ENCODE measurements at regions not wholly inside any gene's neighbourhood (a gene's known extent, or its start where the extent isn't known, plus 50 kb on each side); places are given as distances from the start of the nearest gene placed in this dataset.
"Not testable (repeated sequence)": the region's sequence is repeated elsewhere in the genome, so short reads cannot be mapped to it uniquely, and the experiment has no call there.

- DNase-seq (ENCODE audit: low read depth in 2 of 2), result no peak
- TF ChIP-seq, protein P1, sequence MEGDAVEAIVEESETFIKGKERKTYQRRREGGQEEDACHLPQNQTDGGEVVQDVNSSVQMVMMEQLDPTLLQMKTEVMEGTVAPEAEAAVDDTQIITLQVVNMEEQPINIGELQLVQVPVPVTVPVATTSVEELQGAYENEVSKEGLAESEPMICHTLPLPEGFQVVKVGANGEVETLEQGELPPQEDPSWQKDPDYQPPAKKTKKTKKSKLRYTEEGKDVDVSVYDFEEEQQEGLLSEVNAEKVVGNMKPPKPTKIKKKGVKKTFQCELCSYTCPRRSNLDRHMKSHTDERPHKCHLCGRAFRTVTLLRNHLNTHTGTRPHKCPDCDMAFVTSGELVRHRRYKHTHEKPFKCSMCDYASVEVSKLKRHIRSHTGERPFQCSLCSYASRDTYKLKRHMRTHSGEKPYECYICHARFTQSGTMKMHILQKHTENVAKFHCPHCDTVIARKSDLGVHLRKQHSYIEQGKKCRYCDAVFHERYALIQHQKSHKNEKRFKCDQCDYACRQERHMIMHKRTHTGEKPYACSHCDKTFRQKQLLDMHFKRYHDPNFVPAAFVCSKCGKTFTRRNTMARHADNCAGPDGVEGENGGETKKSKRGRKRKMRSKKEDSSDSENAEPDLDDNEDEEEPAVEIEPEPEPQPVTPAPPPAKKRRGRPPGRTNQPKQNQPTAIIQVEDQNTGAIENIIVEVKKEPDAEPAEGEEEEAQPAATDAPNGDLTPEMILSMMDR (IDR thresholded peaks at IDR 0.05; ENCODE audit: low read depth, low read length), result no peak
- no peak overlapping the region for H3K4me3 ChIP-seq (replicated peaks in 1 of 2; ENCODE audit: low read depth in 2 of 2, low read length in 2 of 2)
Measured at GRCh38 chr10:120783867-120784266, 67.3 kb upstream of the WDR11 start.

DNA sequence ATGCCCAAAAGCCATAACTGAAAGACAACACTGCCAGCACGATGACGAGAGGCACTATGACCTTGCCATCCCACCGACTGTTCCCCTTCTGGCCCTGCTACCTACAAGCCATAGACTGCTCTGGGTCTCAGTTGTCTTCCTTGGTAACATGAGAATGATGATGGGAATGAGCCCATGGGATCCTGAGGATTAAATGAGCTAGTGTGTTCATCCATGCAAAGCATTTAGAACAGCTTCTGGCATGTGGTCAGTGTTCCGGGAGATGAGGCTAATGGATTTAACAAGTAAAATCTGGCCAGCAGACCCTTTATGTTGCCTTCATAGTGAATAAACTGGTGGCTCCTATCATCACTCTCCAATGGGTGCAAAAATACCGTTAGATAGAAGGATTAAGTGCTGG, 62.4 kb upstream of the WDR11 start:
- DNase-seq (ENCODE audit: low read depth in 2 of 2), result no peak
- TF ChIP-seq, protein P1 (IDR thresholded peaks at IDR 0.05; ENCODE audit: low read depth, low read length), result no peak
- H3K4me3 ChIP-seq (replicated peaks in 1 of 2; ENCODE audit: low read depth in 2 of 2, low read length in 2 of 2), result no peak overlapping the region

- no peak overlapping the region for H3K4me3 ChIP-seq (replicated peaks in 1 of 2; ENCODE audit: low read depth in 2 of 2, low read length in 2 of 2)
- TF ChIP-seq, protein P1 (IDR thresholded peaks at IDR 0.05; ENCODE audit: low read depth, low read length), result no peak
- no peak for DNase-seq (ENCODE audit: low read depth in 2 of 2)
Measured at GRCh38 chr10:120789303-120790203, 61.6 kb upstream of the WDR11 start.

DNA sequence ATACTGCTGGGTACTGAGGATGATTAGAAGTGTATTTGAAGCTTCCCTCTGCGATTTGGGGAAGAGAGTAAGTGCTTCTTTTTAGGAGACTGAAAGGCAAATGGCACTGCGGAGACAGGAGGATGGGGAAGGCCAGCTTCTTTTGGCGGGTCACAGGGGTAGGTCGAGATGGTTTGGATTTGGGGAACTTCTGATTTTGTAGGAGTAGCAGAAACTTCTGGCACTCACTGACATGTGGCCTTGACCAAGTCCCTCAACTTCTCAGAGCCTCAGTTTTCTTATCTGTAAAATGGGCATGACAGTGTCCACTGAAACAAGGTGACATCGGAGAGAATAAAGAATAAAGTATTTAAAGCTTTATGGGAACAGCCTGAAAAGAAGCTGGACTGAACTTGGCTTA, 59.8 kb upstream of the WDR11 start:
- DNase-seq (ENCODE audit: low read depth in 2 of 2), result no peak
- H3K4me3 ChIP-seq (replicated peaks in 1 of 2; ENCODE audit: low read depth in 2 of 2, low read length in 2 of 2), result no peak overlapping the region
- TF ChIP-seq, protein P1 (IDR thresholded peaks at IDR 0.05; ENCODE audit: low read depth, low read length), result no peak

GRCh38 chr10:120793088-120793487, 58.1 kb upstream of the WDR11 start:
- H3K4me3 ChIP-seq (replicated peaks in 1 of 2; ENCODE audit: low read depth in 2 of 2, low read length in 2 of 2), result no peak overlapping the region
- DNase-seq (ENCODE audit: low read depth in 2 of 2), result no peak
- TF ChIP-seq, protein P1 (IDR thresholded peaks at IDR 0.05; ENCODE audit: low read depth, low read length), result no peak

GRCh38 chr10:120794390-120794789, 56.8 kb upstream of the WDR11 start:
- no peak for DNase-seq (ENCODE audit: low read depth in 2 of 2)
- TF ChIP-seq, protein P1 (IDR thresholded peaks at IDR 0.05; ENCODE audit: low read depth, low read length), result no peak

GRCh38 chr10:120798276-120798675, 52.9 kb upstream of the WDR11 start:
- DNase-seq (ENCODE audit: low read depth in 2 of 2); H3K4me3 ChIP-seq (replicated peaks in 1 of 2; ENCODE audit: low read depth in 2 of 2, low read length in 2 of 2): not testable (repeated sequence)

More at GRCh38 chr10:120794390-120794789, 56.8 kb upstream of the WDR11 start:
- no peak overlapping the region for H3K4me3 ChIP-seq (replicated peaks in 1 of 2; ENCODE audit: low read depth in 2 of 2, low read length in 2 of 2)
